ENCODE measurements at regions not wholly inside any gene's neighbourhood (a gene's known extent, or its start where the extent isn't known, plus 50 kb on each side); places are given as distances from the start of the nearest gene placed in this dataset.
"Not testable (repeated sequence)": the region's sequence is repeated elsewhere in the genome, so short reads cannot be mapped to it uniquely, and the experiment has no call there.

- DNase-seq (ENCODE audit: low spot score); in situ Hi-C loops (cut with HindIII; ENCODE audit: low sequenced_read_pairs): not testable (repeated sequence)
Observed at GRCh38 chr4:38304460-38304859, 344.3 kb downstream of the PTTG2 start.

- in situ Hi-C loops (cut with HindIII; ENCODE audit: low sequenced_read_pairs): no loop called here
- no peak for DNase-seq (ENCODE audit: low spot score)
Observed at GRCh38 chr4:38306482-38307071, 346.4 kb downstream of the PTTG2 start.

- DNase-seq (ENCODE audit: low spot score): no peak
- in situ Hi-C loops (cut with HindIII; ENCODE audit: low sequenced_read_pairs): no loop called here
Observed at GRCh38 chr4:38308728-38309311, 348.6 kb downstream of the PTTG2 start.

- in situ Hi-C loops (cut with HindIII; ENCODE audit: low sequenced_read_pairs): no loop called here
- DNase-seq (ENCODE audit: low spot score): no peak
Observed at GRCh38 chr4:38309471-38309870, 349.3 kb downstream of the PTTG2 start.

DNA sequence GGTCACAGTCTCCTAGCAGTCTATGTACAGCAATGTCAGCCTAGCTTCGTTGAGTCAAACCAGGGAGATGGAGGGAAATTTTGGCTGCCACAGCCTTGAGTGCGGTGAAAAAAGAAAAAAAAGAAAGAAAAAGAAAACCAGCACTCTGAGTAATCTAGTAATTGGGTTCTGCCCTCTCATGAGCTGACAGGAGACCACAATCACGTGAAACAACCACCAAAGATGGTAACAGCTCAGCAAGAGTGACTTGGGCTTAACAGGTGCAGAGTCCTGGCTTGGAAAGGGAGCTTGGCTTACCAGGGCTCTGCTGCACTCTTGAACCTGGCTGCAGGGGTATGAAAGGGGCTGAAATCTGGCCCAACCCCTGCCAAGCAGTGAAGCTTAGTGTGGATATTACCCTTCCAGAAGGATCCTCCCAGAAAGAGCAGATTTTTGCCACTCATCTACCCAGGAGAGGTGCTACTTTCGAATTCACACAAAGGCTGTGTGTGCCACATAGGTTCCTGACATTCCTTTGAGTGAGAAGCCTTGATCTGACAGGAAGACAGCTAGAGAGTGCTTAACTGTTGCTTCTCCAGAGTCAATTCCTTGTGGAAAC, 350.3 kb downstream of the PTTG2 start:
- in situ Hi-C loops (cut with HindIII; ENCODE audit: low sequenced_read_pairs): no loop called here
- DNase-seq (ENCODE audit: low spot score): no peak

GRCh38 chr4:38311495-38312126, 351.4 kb downstream of the PTTG2 start:
- DNase-seq (ENCODE audit: low spot score): no peak
- in situ Hi-C loops (cut with HindIII; ENCODE audit: low sequenced_read_pairs): no loop called here

- in situ Hi-C loops (cut with HindIII; ENCODE audit: low sequenced_read_pairs): no loop called here
- no peak for DNase-seq (ENCODE audit: low spot score)
Observed at GRCh38 chr4:38313175-38313574, 350.8 kb upstream of the KLF3 start.

DNA sequence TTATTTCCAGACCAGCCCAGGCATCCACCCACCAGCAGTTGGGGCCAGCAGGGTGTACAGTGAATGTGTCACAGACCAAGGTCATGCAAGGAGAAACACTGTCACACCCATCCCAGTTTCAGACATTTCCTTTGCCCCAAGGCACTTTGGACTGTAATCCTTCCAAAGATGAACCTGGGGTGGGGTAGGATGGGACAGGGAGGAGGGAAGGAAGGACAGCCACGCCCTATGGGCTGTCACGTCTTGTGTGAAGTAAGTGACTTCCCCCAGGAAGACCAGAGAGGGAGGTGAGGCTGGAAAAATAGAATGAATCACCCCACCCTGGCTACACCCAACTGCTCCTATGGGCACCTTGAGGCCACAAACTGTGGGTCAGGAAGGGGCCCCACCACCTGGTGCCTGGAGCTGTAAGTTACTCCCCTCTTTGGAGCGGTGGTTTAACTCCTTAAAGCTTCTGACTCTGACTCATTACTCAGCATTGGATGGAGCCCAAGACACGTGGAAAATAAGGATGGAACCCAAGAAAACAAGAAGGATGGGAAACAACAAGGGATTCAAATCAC, 349.9 kb upstream of the KLF3 start:
- in situ Hi-C loops (cut with HindIII; ENCODE audit: low sequenced_read_pairs): no loop called here
- DNase-seq (ENCODE audit: low spot score): no peak

DNA sequence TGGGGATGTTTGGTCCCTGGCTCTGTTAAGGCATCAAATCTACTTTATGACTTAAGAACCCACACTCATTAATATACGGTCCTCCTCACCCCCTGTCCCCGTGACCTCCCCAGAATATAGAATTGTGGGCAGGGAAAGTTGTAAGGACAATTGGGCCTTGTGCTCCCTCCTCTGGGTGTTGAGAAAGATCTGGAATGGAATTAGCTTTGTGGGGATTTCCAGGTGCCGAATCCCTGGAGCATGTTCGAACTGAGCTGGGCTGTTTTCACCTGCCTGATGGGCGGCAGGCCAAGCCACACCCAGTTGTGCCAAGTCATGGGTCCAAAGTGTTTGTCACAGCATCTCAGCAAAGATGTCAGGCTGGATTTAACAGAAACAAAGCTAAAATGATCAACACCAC, 349.3 kb upstream of the KLF3 start:
- in situ Hi-C loops (cut with HindIII; ENCODE audit: low sequenced_read_pairs): no loop called here

GRCh38 chr4:38315286-38315685, 348.7 kb upstream of the KLF3 start:
- no peak for DNase-seq (ENCODE audit: low spot score)
- in situ Hi-C loops (cut with HindIII; ENCODE audit: low sequenced_read_pairs): no loop called here

More for the DNA sequence above, 349.3 kb upstream of the KLF3 start:
- DNase-seq (ENCODE audit: low spot score): no peak

DNA sequence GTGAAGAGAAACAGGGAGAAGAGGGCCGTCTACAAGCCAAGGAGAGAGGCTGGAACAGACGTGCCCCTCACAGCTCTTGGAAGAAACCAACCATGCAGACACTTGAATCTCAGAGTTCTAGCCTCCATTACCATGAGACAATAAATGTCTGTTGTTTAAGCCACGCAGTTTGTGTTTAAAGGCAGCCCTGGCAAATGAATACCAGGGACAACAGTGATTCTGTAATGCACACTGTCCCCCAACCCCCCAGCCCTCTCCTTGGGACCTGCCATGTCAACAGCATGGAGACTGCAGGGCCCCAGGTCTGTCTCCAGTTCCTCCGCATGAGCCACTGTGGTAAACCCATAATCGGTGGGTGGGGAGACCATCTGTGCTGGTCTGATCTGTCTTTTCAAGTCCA, 348.0 kb upstream of the KLF3 start:
- DNase-seq (ENCODE audit: low spot score): no peak
- in situ Hi-C loops (cut with HindIII; ENCODE audit: low sequenced_read_pairs): no loop called here

DNA sequence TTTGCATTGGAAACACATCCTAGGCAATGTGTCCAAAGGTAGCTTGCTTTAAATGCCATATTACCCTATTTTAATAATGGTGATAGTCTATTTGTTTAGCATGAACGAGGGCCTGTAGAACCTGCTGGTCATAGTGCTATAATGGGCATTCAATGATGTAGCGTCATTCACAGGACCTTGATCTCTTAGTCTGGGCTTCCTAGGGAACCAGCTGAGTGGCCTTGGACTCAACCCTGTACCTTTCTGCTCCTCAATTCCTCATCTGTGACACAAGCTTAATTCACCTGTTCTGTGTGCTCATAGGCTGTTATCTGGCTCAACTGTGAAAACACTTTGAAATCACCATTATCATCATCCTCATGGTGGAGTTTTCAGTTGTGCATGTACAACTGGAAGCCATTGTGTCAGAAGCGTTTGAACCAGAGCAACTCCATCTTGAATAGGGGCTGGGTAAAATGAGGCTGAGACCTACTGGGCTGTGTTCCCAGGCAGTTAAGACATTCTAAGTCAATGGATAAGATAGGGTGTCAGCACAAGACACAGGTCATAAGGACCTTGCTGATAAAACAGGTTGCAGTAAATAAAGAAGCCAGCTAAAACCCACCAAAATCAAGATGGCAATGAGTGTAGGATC, 346.8 kb upstream of the KLF3 start:
- in situ Hi-C loops (cut with HindIII; ENCODE audit: low sequenced_read_pairs): no loop called here
- DNase-seq (ENCODE audit: low spot score): no peak

GRCh38 chr4:38318737-38319455, 345.1 kb upstream of the KLF3 start:
- in situ Hi-C loops (cut with HindIII; ENCODE audit: low sequenced_read_pairs): no loop called here
- peak; percentile 27 for DNase-seq (ENCODE audit: low spot score)

DNA sequence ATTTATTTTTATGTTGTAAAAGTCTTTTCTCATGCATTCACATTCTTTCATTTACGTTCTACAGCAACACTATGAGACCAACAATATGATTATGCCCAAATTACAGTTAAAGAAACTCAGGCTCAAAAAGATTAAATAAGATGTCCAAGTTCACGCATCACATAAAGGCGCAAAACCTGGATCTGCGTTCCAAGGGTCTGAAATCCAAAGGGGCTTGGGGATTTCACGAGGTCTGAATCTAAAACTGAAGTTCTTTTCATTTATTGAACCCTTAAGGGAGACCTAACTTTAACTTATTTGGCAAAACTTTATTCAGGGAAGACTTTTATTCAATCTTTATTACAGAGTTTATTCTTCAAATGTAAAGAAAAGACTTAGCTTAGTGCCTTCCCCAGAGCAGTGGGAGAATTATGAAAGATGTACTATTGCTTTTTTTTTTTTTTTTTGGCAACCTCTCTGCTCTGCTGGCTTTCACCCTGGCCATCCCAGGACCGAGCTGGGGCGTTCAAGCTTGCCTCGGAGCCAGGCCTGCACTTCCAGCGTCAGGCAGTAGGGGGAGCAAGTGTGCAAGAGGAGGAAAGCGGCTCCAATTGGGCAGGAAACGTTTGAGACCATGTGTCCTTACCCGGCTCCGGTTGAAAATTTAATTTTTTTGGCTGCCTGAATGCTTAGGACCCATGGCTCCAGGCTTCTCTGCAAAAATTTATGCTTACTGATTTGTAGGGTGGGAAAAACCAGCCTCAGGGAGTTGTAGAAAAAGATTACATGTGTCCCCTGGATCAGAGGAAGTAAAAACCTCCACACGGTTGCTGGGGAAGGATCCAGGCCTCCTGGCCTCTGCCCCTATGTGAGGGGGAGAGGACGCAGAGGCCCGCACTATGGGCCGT, 344.3 kb upstream of the KLF3 start:
- peak; percentile 69 for DNase-seq (ENCODE audit: low spot score)
- in situ Hi-C loops (cut with HindIII; ENCODE audit: low sequenced_read_pairs): no loop called here

- in situ Hi-C loops (cut with HindIII; ENCODE audit: low sequenced_read_pairs): no loop called here
- DNase-seq (ENCODE audit: low spot score): no peak
Observed at GRCh38 chr4:38320343-38320695, 343.7 kb upstream of the KLF3 start.

GRCh38 chr4:38320833-38321232, 343.2 kb upstream of the KLF3 start:
- in situ Hi-C loops (cut with HindIII; ENCODE audit: low sequenced_read_pairs): no loop called here
- no peak for DNase-seq (ENCODE audit: low spot score)

DNA sequence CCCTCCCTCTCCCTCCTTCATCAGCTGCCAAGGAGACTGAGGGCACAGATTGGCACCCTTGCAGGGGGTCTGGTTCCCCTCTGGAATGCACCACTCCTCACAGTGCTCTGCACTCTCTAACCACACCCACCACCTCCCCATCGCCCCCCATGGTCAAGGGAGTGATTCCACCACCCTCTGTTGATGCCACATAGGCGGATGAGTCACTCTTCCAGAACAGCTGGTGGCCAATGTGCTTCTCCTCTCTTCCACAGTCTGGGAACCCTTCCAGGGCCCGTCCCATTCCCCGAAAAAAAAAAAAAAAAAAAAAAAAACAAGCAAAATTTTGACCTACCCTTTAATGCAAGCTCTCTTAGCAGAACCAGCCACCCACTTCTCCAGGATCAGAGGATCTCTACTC, 341.3 kb upstream of the KLF3 start:
- DNase-seq (ENCODE audit: low spot score): no peak
- in situ Hi-C loops (cut with HindIII; ENCODE audit: low sequenced_read_pairs): no loop called here

- DNase-seq (ENCODE audit: low spot score): no peak
- in situ Hi-C loops (cut with HindIII; ENCODE audit: low sequenced_read_pairs): no loop called here
Observed at GRCh38 chr4:38323141-38323641, 340.8 kb upstream of the KLF3 start.
